ENCODE measurements at regions not wholly inside any gene's neighbourhood (a gene's known extent, or its start where the extent isn't known, plus 50 kb on each side); places are given as distances from the start of the nearest gene placed in this dataset.

DNA sequence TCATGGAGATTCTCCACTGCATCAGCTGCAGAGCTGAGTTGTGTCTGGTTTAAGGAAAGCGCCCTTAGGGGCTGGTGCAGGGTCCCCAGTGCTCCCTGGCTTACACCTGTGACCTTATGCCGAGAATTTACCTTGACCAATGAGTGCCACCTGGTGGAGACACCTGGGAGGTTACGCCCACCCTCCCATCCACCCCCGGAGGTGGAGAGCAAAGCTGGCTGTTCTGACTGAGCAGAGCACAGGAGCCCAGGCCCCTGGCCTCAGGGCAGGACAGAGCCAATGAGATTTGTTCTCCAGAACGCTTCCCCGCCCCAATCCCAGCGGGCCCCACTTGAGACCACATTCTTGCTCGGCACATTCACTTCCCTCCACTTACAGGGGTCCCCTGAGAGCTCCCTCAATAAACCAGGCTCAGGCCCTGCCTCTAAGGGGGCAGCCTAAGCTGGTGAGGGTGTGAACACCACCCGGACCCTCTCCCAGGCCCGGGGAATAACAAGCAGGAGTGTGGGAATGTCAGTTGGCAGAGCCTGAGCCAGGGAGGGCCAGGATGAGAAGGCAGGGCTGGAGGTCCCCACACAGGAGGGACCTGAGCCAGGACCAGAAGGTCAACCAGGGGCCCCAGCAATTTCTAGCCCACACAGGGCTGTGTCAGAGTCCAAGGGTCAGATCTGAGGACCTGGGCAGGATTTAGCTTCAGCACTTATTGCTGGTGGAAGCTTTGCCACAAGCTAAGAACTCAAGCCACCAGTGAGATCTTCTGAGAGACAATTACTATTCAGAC is 117.1 kb downstream of the TPRA1 start:
- H3F3A ChIP-seq (replicated peaks; ENCODE audit: insufficient read depth), result no peaks in the 10 kb centered on the region
- no peaks in the 10 kb centered on the region for H3K79me2 ChIP-seq (ENCODE audit: insufficient read depth)
- 67% methylated on average over 6 of the region's 10 CpGs for WGBS (ENCODE audit: low lambda C conversion rate)
- no peak overlapping the region for H2AFZ ChIP-seq (ENCODE audit: low read depth)
- ChIA-PET POLR2A (interaction anchor here (0.5 kb wide), 1 partner anchor 210 kb away, joined by 3 read pairs; no protein-coding TSS in a partner anchor), CTCF (interaction anchor here (0.6 to 4.4 kb wide), 11 partner anchors 8 to 914 kb away, joined by 3 to 38 read pairs (median 4); partner anchors contain the start of gene C3orf22)
- peak; percentile 79 for DNase-seq
- no peak overlapping the region for H3K27ac ChIP-seq (ENCODE audit: low read depth in 2 of 2, low read length in 1 of 2)
- no peaks in the 10 kb centered on the region for H3K9me3 ChIP-seq
- no peak overlapping the region for H3K4me3 ChIP-seq (ENCODE audit: low read depth in 2 of 2, low read length in 1 of 2)
- H3K9ac ChIP-seq, result no peak overlapping the region
- H3K4me2 ChIP-seq, result no peak overlapping the region
- no peaks in the 10 kb centered on the region for H4K20me1 ChIP-seq (ENCODE audit: insufficient read depth)
- H3K27me3 ChIP-seq (ENCODE audit: insufficient read depth), result peaks cover 2% of the 10 kb centered on the region; the same call in 1 of the 2 replicates
- TF ChIP-seq SMC3 (IDR thresholded peaks at IDR 0.05; ENCODE audit: low read depth, low read length) (peak; percentile 17; the same call in 1 of the 2 replicates), RAD21 (IDR thresholded peaks at IDR 0.05; ENCODE audit: low read length) (peak; percentile 54)
- TF ChIP-seq, protein P1, sequence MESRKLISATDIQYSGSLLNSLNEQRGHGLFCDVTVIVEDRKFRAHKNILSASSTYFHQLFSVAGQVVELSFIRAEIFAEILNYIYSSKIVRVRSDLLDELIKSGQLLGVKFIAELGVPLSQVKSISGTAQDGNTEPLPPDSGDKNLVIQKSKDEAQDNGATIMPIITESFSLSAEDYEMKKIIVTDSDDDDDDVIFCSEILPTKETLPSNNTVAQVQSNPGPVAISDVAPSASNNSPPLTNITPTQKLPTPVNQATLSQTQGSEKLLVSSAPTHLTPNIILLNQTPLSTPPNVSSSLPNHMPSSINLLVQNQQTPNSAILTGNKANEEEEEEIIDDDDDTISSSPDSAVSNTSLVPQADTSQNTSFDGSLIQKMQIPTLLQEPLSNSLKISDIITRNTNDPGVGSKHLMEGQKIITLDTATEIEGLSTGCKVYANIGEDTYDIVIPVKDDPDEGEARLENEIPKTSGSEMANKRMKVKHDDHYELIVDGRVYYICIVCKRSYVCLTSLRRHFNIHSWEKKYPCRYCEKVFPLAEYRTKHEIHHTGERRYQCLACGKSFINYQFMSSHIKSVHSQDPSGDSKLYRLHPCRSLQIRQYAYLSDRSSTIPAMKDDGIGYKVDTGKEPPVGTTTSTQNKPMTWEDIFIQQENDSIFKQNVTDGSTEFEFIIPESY (IDR thresholded peaks at IDR 0.05; ENCODE audit: borderline replicate concordance, low read depth), result no peak
- TF ChIP-seq, protein P2, sequence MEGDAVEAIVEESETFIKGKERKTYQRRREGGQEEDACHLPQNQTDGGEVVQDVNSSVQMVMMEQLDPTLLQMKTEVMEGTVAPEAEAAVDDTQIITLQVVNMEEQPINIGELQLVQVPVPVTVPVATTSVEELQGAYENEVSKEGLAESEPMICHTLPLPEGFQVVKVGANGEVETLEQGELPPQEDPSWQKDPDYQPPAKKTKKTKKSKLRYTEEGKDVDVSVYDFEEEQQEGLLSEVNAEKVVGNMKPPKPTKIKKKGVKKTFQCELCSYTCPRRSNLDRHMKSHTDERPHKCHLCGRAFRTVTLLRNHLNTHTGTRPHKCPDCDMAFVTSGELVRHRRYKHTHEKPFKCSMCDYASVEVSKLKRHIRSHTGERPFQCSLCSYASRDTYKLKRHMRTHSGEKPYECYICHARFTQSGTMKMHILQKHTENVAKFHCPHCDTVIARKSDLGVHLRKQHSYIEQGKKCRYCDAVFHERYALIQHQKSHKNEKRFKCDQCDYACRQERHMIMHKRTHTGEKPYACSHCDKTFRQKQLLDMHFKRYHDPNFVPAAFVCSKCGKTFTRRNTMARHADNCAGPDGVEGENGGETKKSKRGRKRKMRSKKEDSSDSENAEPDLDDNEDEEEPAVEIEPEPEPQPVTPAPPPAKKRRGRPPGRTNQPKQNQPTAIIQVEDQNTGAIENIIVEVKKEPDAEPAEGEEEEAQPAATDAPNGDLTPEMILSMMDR (IDR thresholded peaks at IDR 0.05), result peak; percentile 37; the same call in 1 of the 2 replicates
- H3K36me3 ChIP-seq (replicated peaks in 1 of 2; ENCODE audit: control insufficient read depth in 1 of 2, insufficient read depth in 2 of 2, low read length in 1 of 2), result no peaks in the 10 kb centered on the region
- peaks cover 0 to 4% of the 10 kb centered on the region in 2 experiments; a peak in 1 of 4 replicates for H3K4me1 ChIP-seq (ENCODE audit: control insufficient read depth in 1 of 2, insufficient read depth in 2 of 2, low read depth in 1 of 2, low read length in 1 of 2)
- no peaks in the 10 kb centered on the region for H3K9me2 ChIP-seq

DNA sequence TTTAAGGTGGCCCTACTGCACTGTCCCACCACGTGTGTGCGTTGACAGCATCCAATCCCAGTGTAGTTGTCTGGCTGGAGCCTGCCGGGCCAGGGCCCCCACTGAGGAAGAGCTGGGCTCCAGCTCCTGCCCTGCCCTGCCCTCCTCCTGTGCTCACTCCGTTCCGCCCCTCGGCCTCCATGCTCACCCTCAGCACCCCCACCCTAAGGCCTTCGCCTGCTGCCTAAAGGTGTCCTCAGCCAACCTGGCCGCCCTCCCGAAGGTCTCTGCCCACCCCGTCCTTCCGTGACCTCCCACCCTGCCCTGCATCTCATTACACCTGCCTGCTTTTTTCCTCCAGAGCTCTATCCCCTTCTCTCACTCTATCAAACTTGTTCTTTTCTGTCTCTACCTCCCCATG is 118.0 kb downstream of the TPRA1 start:
- Histone ChIP-seq H3F3A (replicated peaks; ENCODE audit: insufficient read depth) (no peaks in the 10 kb centered on the region), H3K9ac (no peak overlapping the region), H3K4me2 (no peak overlapping the region), H3K9me2 (no peaks in the 10 kb centered on the region), H3K4me3 (ENCODE audit: low read depth in 2 of 2, low read length in 1 of 2) (no peak overlapping the region), H3K36me3 (replicated peaks in 1 of 2; ENCODE audit: control insufficient read depth in 1 of 2, insufficient read depth in 2 of 2, low read length in 1 of 2) (no peaks in the 10 kb centered on the region), H3K9me3 (no peaks in the 10 kb centered on the region), H3K4me1 (ENCODE audit: control insufficient read depth in 1 of 2, insufficient read depth in 2 of 2, low read depth in 1 of 2, low read length in 1 of 2) (peaks cover 0 to 4% of the 10 kb centered on the region in 2 experiments; a peak in 1 of 4 replicates), H3K79me2 (ENCODE audit: insufficient read depth) (no peaks in the 10 kb centered on the region), H2AFZ (ENCODE audit: low read depth) (no peak overlapping the region), H3K27me3 (ENCODE audit: insufficient read depth) (no peaks in the 10 kb centered on the region), H4K20me1 (ENCODE audit: insufficient read depth) (no peaks in the 10 kb centered on the region), H3K27ac (ENCODE audit: low read depth in 2 of 2, low read length in 1 of 2) (no peak overlapping the region)
- no peak for DNase-seq
- TF ChIP-seq, protein P3, sequence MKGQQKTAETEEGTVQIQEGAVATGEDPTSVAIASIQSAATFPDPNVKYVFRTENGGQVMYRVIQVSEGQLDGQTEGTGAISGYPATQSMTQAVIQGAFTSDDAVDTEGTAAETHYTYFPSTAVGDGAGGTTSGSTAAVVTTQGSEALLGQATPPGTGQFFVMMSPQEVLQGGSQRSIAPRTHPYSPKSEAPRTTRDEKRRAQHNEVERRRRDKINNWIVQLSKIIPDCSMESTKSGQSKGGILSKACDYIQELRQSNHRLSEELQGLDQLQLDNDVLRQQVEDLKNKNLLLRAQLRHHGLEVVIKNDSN (IDR thresholded peaks at IDR 0.05; ENCODE audit: borderline replicate concordance, low read depth), result no peak
- TF ChIP-seq EZH2phosphoT487 (IDR thresholded peaks at IDR 0.05; ENCODE audit: borderline replicate concordance, low read depth), result no peak
- TF ChIP-seq, protein P2 (IDR thresholded peaks at IDR 0.05), result no peak
- TF ChIP-seq TEAD4 (IDR thresholded peaks at IDR 0.05; ENCODE audit: borderline replicate concordance, insufficient read depth), result no peak
- TF ChIP-seq ELF1 (IDR thresholded peaks at IDR 0.05), result no peak
- TF ChIP-seq MEF2A (IDR thresholded peaks at IDR 0.05; ENCODE audit: borderline replicate concordance, low read depth), result no peak
- TF ChIP-seq POLR2AphosphoS5 (IDR thresholded peaks at IDR 0.05; ENCODE audit: low read depth, low read length), result no peak
- no peak for TF ChIP-seq MXI1 (IDR thresholded peaks at IDR 0.05; ENCODE audit: low read depth, low read length)
- no peak for TF ChIP-seq YY1 (IDR thresholded peaks at IDR 0.05; ENCODE audit: low read depth)
- TF ChIP-seq, protein P1 (IDR thresholded peaks at IDR 0.05; ENCODE audit: borderline replicate concordance, low read depth), result no peak
- no peak for TF ChIP-seq SIN3A (IDR thresholded peaks at IDR 0.05; ENCODE audit: borderline replicate concordance, low read depth, low read length)
- no peak for TF ChIP-seq EP300 (IDR thresholded peaks at IDR 0.05; ENCODE audit: borderline replicate concordance in 1 of 2, low read depth in 1 of 2, low read length in 1 of 2)
- TF ChIP-seq RAD21 (IDR thresholded peaks at IDR 0.05; ENCODE audit: low read length), result no peak
- TF ChIP-seq SMC3 (IDR thresholded peaks at IDR 0.05; ENCODE audit: low read depth, low read length), result no peak
- no peak for TF ChIP-seq NFIC (IDR thresholded peaks at IDR 0.05; ENCODE audit: borderline replicate concordance)
- 65% methylated on average over 10 of the region's 11 CpGs for WGBS (ENCODE audit: low lambda C conversion rate)
- CTCF ChIA-PET, result interaction anchor here (0.9 to 4.4 kb wide), 9 partner anchors 10 to 950 kb away, joined by 3 to 38 read pairs (median 5); partner anchors contain the start of gene C3orf22
- POLR2A ChIA-PET, result no interaction called here

Measured in SK-N-SH (cell line).